Heart left ventricle (tissue), 16 donors: ENCODE measurements at regions not wholly inside any gene's neighbourhood (a gene's known extent, or its start where the extent isn't known, plus 50 kb on each side); places are given as distances from the start of the nearest gene placed in this dataset.

ENCODE experiments used
- ATAC-seq, 4 donors: fragments of 200-7000 bp; cut with Tn5 transposase; one replicate each; pipeline ENCODE4 v1.9.1; 2020 to 2022; ENCODE audit warnings: moderate library complexity in 4 of 4, mild to moderate bottlenecking in 3 of 4, moderate number of reproducible peaks in 1 of 4
- DNase-seq, 5 donors: peaks; one replicate each; pipeline ENCODE4 v3.0.0-alpha.2; 2020
- H3K27ac ChIP-seq, 12 donors: fragments of 200-600 bp; sonication (generic) in 4 of 12; one replicate each; pipeline versions ENCODE4 v1.5.0 to v1.8.0; 2016 to 2022; ENCODE audit warnings: mild to moderate bottlenecking in 2 of 12
- H3K27me3 ChIP-seq, 9 donors: fragments of 200-600 bp; sonication (generic) in 2 of 9; one replicate each; pipeline versions ENCODE4 v1.5.1 to v1.8.0; 2016 to 2022; ENCODE audit warnings: mild to moderate bottlenecking in 3 of 9
- H3K36me3 ChIP-seq, 9 donors: fragments of 200-600 bp; sonication (generic) in 2 of 9; one replicate each; pipeline versions ENCODE4 v1.5.0 to v1.8.0; 2018 to 2022; ENCODE audit warnings: mild to moderate bottlenecking in 2 of 9
- H3K4me1 ChIP-seq, 12 donors: fragments of 200-600 bp; sonication (generic) in 4 of 12; one replicate each; pipeline versions ENCODE4 v1.5.0 to v1.8.0; 2016 to 2022; ENCODE audit warnings: mild to moderate bottlenecking in 3 of 12
- H3K4me3 ChIP-seq, 12 donors: fragments of 200-600 bp; sonication (generic) in 4 of 12; one replicate each; pipeline versions ENCODE4 v1.5.0 to v1.8.0; 2017 to 2022; ENCODE audit warnings: mild to moderate bottlenecking in 9 of 12, moderate library complexity in 4 of 12
- H3K9me3 ChIP-seq, 12 donors: fragments of 200-600 bp; sonication (generic) in 4 of 12; one replicate each; pipeline versions ENCODE4 v1.5.0 to v1.8.0; 2016 to 2022; ENCODE audit warnings: mild to moderate bottlenecking in 1 of 12
- POLR2A ChIP-seq, 2 donors: fragments of 450-650 bp; IDR thresholded peaks; one replicate each; pipeline ENCODE4 v1.6.1; 2017; ENCODE audit warnings: antibody characterized with exemption in 2 of 2, mild to moderate bottlenecking in 2 of 2, moderate library complexity in 2 of 2
- WGBS, 4 donors: extraction: QIAGEN DNeasy Blood & Tissue Kit in 2 of 4; methylation state at CpG; one replicate each; pipeline versions ENCODE4 v1.1.5 to v1.1.7; 2013 to 2018; 5-methylcytosine and 5-hydroxymethylcytosine counted together
- intact Hi-C, 10 donors: fragments of 100-400 bp; cut with DNase I; formaldehyde crosslinking; loops; one replicate each; pipeline versions ENCODE4 v1.11.1 to v1.14.2; 2022
- TF ChIP-seq, protein P1 (sequence below), 12 donors: fragments of 200-600 bp; sonication (generic) in 4 of 12; IDR thresholded peaks; one replicate each; pipeline versions ENCODE4 v1.5.0 to v1.8.0; 2018 to 2022; ENCODE audit warnings: antibody characterized with exemption in 12 of 12, mild to moderate bottlenecking in 5 of 12
- donor health status: ischemic (EF 13 %, LVEDD 7.1; RV severe dilation, severe dysfunction).
- donor health status: healthy with polysubstance abuse.
- donor health status: DM: no; HTN: yes; CAD: no.
- donor health status: DM: no; HTN: no; CAD: no.
- donor health status: ischemic (EF 25% LVEDD 6.9; RV normal size, moderate dysfunction).
- donor health status: ischemic (EF 25% LVEDD 5.7; RV mildly dilated, moderate dysfunction).
- donor health status: healthy.
- donor health status: DM: yes; HTN: yes; CAD: no.
- donor health status: ischemic (EF 35%, LVEDD 5.7; RV mildly dilated, moderate dysfunction).
- donor health status: nonischemic (EF 11% LVEDD 7.7; RV severe dilation, severe dysfunction).
- donor health status: DM: yes; HTN: yes; CAD: no.
- donor health status: PGD.
- donor health status: ischemic (EF 29% LVEDD 5.4; RV normal size, mild dysfunction).
- donor health status: nonischemic (EF 23%, LVEDD 6.1; RV moderate dilation, normal function).

DNA sequence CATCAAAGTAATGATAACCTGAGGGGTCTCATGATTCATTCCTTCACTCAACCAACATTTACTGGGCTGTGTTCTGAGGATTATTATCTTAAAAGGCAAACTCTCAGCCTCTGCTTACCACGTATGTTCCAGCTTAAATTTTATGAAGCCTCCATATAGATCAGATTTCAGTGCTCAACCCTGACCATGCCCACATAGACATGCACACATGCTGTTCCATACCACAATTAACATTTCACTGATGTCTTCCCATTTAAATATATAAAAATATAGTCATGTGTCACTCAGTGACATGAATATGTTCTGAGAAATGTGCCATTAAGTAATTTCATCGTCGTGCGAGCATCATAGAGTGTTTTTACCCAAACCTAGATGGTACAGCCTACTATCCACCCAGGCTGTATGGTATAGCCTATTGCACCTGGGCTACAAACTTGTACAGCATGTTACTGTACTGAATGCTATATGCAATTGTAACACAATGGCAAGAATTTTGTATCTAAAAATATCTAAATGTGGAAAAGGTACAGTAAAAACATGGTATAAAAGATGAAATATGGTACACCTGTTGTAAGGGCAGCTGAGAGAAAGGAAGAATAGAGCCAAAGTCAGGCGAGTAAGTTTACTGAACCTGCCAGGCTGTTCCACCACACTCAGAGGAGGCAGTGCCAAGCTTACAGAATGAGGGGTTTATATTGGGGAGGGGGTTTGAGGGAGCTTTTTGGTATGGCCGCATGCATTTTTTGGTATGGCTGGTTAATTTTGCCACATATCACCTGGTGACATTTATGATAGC is 134.7 kb upstream of the ETV3 start:
- H3K27me3 ChIP-seq = peaks cover 0 to 33% (median 8%) of the 10 kb centered on the region in 9 donors
- DNase-seq = no peak
- ATAC-seq = no peak
- H3K36me3 ChIP-seq = no peaks in the 10 kb centered on the region
- WGBS, 4 donors = 63 to 68% (median 66%) methylated on average over 6 of the region's 6 CpGs
- no peak overlapping the region for H3K4me3 ChIP-seq
- no peak overlapping the region for H3K27ac ChIP-seq
- no peak for TF ChIP-seq POLR2A (IDR thresholded peaks at IDR 0.05)
- TF ChIP-seq, protein P1, sequence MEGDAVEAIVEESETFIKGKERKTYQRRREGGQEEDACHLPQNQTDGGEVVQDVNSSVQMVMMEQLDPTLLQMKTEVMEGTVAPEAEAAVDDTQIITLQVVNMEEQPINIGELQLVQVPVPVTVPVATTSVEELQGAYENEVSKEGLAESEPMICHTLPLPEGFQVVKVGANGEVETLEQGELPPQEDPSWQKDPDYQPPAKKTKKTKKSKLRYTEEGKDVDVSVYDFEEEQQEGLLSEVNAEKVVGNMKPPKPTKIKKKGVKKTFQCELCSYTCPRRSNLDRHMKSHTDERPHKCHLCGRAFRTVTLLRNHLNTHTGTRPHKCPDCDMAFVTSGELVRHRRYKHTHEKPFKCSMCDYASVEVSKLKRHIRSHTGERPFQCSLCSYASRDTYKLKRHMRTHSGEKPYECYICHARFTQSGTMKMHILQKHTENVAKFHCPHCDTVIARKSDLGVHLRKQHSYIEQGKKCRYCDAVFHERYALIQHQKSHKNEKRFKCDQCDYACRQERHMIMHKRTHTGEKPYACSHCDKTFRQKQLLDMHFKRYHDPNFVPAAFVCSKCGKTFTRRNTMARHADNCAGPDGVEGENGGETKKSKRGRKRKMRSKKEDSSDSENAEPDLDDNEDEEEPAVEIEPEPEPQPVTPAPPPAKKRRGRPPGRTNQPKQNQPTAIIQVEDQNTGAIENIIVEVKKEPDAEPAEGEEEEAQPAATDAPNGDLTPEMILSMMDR (IDR thresholded peaks at IDR 0.05) = no peak
- intact Hi-C loops = no loop called here
- H3K4me1 ChIP-seq = no peaks in the 10 kb centered on the region
- peaks cover 0 to 8% (median 0%) of the 10 kb centered on the region in 12 donors for H3K9me3 ChIP-seq

DNA sequence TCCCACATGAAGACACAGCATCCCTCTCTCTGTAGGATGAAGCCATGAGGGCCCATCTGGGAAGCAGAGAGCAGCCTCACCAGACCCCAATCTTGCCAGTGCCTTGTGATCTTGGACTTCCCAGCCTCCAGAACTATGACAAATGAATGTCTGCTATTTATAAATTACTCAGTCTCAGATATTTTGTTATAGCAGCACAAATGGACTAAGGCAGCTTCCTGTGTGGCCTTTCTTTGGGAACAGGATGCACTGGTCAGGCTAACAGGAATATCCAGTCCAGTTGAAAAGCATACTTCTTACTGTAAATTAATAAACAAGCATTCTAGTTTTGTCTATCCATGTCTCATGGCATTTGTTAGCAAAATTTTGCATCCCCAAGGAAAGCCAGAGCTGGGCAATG is 134.1 kb upstream of the ETV3 start:
- Histone ChIP-seq H3K36me3 (no peaks in the 10 kb centered on the region), H3K27me3 (peaks cover 0 to 32% (median 8%) of the 10 kb centered on the region in 9 donors), H3K4me1 (no peaks in the 10 kb centered on the region), H3K27ac (no peak overlapping the region), H3K4me3 (no peak overlapping the region), H3K9me3 (peaks cover 0 to 8% (median 0%) of the 10 kb centered on the region in 12 donors)
- ATAC-seq = no peak
- DNase-seq = no peak
- TF ChIP-seq POLR2A (IDR thresholded peaks at IDR 0.05) = no peak
- TF ChIP-seq, protein P1 (IDR thresholded peaks at IDR 0.05) = no peak
- intact Hi-C loops = no loop called here

DNA sequence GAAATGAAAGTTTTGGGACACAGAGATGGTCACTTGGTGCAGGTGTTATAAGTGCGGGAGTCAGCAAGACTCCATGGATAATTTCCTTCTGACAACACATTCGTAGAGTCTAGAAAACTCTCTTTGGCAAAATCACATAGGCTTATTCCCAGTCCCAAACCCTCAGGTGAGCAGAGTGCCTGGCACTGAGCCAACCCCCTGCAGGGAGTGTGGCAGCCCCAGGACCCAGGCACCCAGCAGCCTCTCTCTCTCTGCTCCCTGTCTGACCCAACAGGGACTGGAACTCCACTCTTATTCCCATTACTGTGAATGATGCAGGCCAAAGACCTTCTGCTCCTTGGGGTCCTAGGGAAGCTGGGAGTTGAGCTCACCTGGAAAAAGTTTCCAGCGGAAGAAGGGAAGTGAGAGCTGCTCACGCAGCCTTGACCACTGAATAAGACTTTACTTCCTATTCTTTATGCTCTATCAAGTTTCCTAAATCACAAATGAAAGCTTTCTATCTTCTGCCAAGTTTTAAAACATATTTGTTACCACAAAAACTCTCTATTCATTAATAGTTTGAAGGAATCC is 132.6 kb upstream of the ETV3 start:
- H3K4me1 ChIP-seq = no peaks in the 10 kb centered on the region
- 80 to 91% (median 88%) methylated on average over 4 of the region's 4 CpGs for WGBS, 4 donors
- no peak for DNase-seq
- H3K27ac ChIP-seq = no peak overlapping the region
- H3K9me3 ChIP-seq = peaks cover 0 to 8% (median 0%) of the 10 kb centered on the region in 12 donors
- no peak overlapping the region for H3K4me3 ChIP-seq
- no peak for ATAC-seq
- H3K36me3 ChIP-seq = no peaks in the 10 kb centered on the region
- TF ChIP-seq POLR2A (IDR thresholded peaks at IDR 0.05) = no peak
- TF ChIP-seq, protein P1 (IDR thresholded peaks at IDR 0.05) = no peak
- intact Hi-C loops = no loop called here
- peaks cover 0 to 20% (median 7%) of the 10 kb centered on the region in 9 donors for H3K27me3 ChIP-seq

DNA sequence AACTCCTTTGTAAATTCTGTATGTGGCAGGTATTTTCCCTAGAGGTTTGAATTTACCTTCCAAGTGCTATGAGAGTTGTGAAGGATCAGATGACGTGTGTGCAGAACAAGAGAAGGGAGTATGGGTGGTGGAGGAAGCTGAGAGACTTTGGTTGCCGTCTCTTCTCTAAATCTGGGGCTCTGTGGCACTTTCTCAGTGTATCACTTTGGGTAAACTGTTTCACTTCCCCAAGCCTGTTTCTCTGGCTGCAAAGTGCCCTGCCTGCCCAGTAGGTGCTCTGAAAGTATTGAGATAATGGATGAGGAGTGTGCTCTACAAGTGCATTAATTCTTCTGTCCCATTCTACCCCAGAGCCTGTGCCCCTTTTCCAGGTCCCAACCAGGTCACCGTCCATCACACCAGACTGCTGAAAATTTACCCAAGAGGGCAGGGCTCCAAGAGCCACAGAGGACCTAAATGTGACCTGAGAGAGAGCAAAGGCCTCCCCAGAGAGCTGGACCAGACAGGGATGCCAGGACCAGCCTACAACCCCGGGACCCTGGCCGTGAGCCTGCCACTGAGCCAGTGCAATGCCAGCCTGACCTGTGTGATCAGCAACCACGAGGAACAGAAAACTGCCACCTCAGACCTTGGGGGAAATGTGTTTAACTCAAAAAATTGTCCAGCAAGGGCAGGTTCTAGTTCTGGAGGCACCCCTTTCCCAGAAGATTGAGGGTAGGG is 131.6 kb upstream of the ETV3 start:
- H3K27ac ChIP-seq = no peak overlapping the region
- H3K4me3 ChIP-seq = no peak overlapping the region
- TF ChIP-seq, protein P1 (IDR thresholded peaks at IDR 0.05) = no peak
- TF ChIP-seq POLR2A (IDR thresholded peaks at IDR 0.05) = no peak
- peaks cover 0 to 10% (median 0%) of the 10 kb centered on the region in 9 donors for H3K27me3 ChIP-seq
- intact Hi-C loops = no loop called here
- H3K36me3 ChIP-seq = no peaks in the 10 kb centered on the region
- 58 to 73% (median 66%) methylated on average over 5 to 6 of the region's 6 CpGs for whole genome bisulfite sequencing, 4 donors
- no peaks in the 10 kb centered on the region for H3K4me1 ChIP-seq
- no peak for DNase-seq
- peaks cover 0 to 8% (median 0%) of the 10 kb centered on the region in 12 donors for H3K9me3 ChIP-seq
- no peak for ATAC-seq
